ENCODE measurements at regions not wholly inside any gene's neighbourhood (a gene's known extent, or its start where the extent isn't known, plus 50 kb on each side); places are given as distances from the start of the nearest gene placed in this dataset.
A peak's percentile ranks its signal among the peaks of the same experiment; 100 is the strongest.

DNA sequence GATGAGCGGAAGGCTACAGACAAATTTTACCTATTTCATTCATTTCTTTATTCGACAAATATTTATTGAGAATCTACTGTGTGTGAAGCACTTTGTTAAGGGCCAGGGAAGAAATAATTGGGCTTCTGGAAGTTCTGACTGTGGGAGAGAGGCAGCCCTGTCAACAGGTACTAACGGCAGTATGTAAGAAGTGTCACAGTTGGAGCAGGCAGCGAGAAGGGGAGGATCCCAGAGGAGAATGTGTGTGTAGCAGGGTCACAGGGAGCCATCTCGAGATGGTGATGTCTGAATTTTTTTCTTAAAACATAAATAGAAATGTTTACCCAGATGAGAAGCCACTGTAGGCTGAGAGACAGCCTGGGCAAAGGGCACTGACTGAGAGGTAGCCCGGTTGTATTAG, 163.3 kb upstream of the SLC38A2 start:
- TF ChIP-seq, protein P1, sequence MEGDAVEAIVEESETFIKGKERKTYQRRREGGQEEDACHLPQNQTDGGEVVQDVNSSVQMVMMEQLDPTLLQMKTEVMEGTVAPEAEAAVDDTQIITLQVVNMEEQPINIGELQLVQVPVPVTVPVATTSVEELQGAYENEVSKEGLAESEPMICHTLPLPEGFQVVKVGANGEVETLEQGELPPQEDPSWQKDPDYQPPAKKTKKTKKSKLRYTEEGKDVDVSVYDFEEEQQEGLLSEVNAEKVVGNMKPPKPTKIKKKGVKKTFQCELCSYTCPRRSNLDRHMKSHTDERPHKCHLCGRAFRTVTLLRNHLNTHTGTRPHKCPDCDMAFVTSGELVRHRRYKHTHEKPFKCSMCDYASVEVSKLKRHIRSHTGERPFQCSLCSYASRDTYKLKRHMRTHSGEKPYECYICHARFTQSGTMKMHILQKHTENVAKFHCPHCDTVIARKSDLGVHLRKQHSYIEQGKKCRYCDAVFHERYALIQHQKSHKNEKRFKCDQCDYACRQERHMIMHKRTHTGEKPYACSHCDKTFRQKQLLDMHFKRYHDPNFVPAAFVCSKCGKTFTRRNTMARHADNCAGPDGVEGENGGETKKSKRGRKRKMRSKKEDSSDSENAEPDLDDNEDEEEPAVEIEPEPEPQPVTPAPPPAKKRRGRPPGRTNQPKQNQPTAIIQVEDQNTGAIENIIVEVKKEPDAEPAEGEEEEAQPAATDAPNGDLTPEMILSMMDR (IDR thresholded peaks at IDR 0.05), result no peak
- Histone ChIP-seq H3K36me3 (no peaks in the 10 kb centered on the region), H3K9me3 (no peaks in the 10 kb centered on the region), H3K27ac (peak overlapping the region; percentile 56 to 80), H3K4me3 (no peak overlapping the region), H3K4me1 (peaks cover 0 to 32% of the 10 kb centered on the region in 2 donors), H3K27me3 (no peaks in the 10 kb centered on the region)
- DNase-seq (ENCODE audit: low spot score), result no peak

- DNase-seq (ENCODE audit: low spot score), result no peak
- H3K27ac ChIP-seq, result peak overlapping the region; percentile 56 to 80
- H3K4me3 ChIP-seq, result no peak overlapping the region
- H3K36me3 ChIP-seq, result no peaks in the 10 kb centered on the region
- peaks cover 0 to 32% of the 10 kb centered on the region in 2 donors for H3K4me1 ChIP-seq
- TF ChIP-seq, protein P1 (IDR thresholded peaks at IDR 0.05), result no peak
- no peaks in the 10 kb centered on the region for H3K9me3 ChIP-seq
- H3K27me3 ChIP-seq, result no peaks in the 10 kb centered on the region
These were observed 162.8 kb upstream of the SLC38A2 start for GRCh38 chr12:46535376-46535775.

GRCh38 chr12:46534327-46534840, 161.8 kb upstream of the SLC38A2 start:
- H3K27me3 ChIP-seq, result no peaks in the 10 kb centered on the region
- no peak overlapping the region for H3K4me3 ChIP-seq
- H3K36me3 ChIP-seq, result no peaks in the 10 kb centered on the region
- no peaks in the 10 kb centered on the region for H3K9me3 ChIP-seq
- TF ChIP-seq, protein P1 (IDR thresholded peaks at IDR 0.05), result no peak
- peak overlapping the region in 1 of 2 donors; percentile 80 for H3K27ac ChIP-seq
- no peak for DNase-seq (ENCODE audit: low spot score)
- peaks cover 0 to 32% of the 10 kb centered on the region in 2 donors for H3K4me1 ChIP-seq

DNA sequence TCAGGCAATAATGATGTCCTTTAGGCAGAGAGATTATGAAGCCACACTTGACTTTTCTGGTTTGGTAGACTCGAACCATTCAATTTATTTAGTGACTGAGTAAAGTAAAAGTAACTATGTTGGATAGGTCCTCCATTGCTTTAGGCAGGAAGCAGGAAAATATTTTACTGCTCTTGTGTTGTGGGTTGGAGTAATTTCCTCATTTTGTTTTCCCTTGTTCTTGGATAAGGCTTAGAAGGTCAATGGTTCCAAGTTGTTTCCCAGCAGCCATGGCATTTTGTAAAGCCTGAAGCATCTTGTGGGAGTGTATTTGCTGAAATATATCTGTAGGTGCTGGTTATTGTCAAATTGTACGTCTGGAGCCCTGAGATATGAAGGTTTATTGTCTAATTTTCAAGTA, 161.2 kb upstream of the SLC38A2 start:
- Histone ChIP-seq H3K27me3 (no peaks in the 10 kb centered on the region), H3K36me3 (no peaks in the 10 kb centered on the region), H3K9me3 (no peaks in the 10 kb centered on the region), H3K4me1 (peaks cover 0 to 32% of the 10 kb centered on the region in 2 donors), H3K27ac (peak overlapping the region in 1 of 2 donors; percentile 80), H3K4me3 (no peak overlapping the region)
- DNase-seq (ENCODE audit: low spot score), result no peak
- TF ChIP-seq, protein P1 (IDR thresholded peaks at IDR 0.05), result no peak

DNA sequence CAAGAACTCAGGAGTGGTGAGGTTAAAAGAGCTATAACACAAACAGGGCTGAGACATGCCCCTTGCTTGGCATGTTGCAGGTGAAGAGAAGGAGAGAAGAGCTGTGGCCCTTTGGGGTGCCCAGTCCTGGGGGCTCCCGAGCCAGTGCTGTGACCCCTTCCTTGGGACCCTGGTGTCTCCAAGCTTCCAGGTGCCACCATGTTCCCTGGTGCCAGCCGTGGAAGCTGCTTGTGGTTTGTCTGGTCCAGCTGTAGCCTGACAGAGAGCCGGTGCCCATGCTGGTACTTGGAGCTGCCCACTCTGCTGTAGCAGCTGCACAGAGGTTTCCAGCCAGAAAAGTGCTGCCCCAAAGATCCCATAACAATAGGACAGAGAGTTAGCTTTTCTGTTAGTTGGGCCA, 159.2 kb upstream of the SLC38A2 start:
- Histone ChIP-seq H3K9me3 (no peaks in the 10 kb centered on the region), H3K27me3 (no peaks in the 10 kb centered on the region), H3K36me3 (no peaks in the 10 kb centered on the region), H3K27ac (no peak overlapping the region), H3K4me1 (peaks cover 0 to 32% of the 10 kb centered on the region in 2 donors), H3K4me3 (no peak overlapping the region)
- DNase-seq (ENCODE audit: low spot score), result no peak
- TF ChIP-seq, protein P1 (IDR thresholded peaks at IDR 0.05), result no peak

Measured in right atrium auricular region (tissue), 2 donors.